Right kidney (tissue), 1 donor: ENCODE measurements at regions not wholly inside any gene's neighbourhood (a gene's known extent, or its start where the extent isn't known, plus 50 kb on each side); places are given as distances from the start of the nearest gene placed in this dataset.
"Not testable (repeated sequence)": the region's sequence is repeated elsewhere in the genome, so short reads cannot be mapped to it uniquely, and the experiment has no call there.

Experiments used
- DNase-seq: peaks from one replicate; pipeline ENCODE4 v3.0.0-alpha.2; 2016

DNA sequence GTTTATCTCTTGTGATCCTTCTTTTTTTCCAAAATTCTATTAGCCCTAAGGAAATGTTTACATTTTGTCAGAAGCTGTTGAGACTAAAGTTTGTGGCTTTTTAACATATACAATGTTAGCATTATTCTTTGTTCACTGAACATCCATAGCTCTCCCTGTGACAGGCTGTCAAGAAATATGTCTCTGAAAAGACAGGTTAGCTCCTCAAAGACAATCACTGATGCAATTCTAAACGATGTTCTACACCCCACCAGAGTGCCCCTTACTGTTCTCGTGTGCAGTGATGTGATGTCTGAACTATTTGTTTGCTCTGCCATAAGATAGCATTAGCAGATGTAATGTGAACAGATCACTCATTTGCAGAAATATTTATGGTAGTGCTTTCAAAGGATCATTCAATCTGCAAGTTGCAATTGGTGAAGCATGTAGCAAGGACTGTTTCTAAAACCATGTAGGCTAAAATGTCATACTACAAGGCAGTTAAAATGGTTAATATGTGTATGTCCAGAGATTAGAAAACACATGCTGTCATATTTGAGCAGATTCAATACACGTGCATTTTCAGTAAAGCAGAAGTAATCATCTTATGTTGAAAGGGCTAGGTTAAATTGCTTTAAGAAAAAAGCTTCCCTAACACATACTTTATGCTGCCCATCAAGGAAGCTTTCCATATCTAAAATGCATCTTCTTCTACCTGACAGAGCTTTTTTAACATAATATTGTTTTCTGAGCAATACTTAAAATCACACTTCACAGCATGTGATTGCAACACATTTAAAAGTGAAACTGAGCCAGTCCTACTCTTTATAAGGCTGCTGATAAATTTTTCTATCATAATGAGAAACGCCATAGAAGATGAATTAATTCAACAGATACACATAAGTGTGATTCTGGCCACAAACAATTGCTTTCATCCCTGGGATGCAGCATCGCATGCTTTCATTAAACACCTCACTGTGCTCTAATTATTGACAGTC, 285.7 kb upstream of the UBE2E3 start:
- no peak for DNase-seq

DNA sequence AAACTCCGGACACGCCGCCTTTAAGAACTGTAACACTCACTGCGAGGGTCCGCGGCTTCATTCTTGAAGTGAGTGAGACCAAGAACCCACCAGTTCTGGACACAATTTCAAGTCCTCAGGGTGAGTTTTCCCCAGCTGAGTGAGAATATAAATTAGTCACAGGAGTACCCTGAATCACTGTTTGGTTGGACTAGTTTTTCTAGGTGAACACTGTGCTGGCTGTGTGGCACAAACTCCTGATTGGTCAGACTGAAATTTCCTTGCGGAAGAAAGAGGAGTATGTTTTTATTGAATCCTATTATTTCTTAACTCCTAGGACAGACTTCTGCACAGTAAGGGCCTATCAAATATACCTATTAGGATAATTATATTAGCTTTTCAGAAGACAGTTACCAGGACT, 288.1 kb upstream of the UBE2E3 start:
- no peak for DNase-seq

DNA sequence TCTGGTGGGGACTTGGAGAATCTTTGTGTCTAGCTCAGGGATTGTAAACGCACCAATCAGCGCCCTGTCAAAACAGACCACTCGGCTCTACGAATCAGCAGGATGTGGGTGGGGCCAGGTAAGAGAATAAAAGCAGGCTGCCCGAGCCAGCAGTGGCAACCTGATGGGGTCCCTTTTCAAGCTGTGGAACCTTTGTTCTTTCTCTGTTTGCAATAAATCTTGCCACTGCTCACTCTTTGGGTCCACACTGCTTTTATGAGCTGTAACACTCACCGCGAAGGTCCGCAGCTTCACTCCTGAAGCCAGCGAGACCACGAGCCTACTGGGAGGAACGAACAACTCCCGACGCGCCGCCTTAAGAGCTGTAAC, 288.6 kb upstream of the UBE2E3 start:
- not testable (repeated sequence) for DNase-seq

DNA sequence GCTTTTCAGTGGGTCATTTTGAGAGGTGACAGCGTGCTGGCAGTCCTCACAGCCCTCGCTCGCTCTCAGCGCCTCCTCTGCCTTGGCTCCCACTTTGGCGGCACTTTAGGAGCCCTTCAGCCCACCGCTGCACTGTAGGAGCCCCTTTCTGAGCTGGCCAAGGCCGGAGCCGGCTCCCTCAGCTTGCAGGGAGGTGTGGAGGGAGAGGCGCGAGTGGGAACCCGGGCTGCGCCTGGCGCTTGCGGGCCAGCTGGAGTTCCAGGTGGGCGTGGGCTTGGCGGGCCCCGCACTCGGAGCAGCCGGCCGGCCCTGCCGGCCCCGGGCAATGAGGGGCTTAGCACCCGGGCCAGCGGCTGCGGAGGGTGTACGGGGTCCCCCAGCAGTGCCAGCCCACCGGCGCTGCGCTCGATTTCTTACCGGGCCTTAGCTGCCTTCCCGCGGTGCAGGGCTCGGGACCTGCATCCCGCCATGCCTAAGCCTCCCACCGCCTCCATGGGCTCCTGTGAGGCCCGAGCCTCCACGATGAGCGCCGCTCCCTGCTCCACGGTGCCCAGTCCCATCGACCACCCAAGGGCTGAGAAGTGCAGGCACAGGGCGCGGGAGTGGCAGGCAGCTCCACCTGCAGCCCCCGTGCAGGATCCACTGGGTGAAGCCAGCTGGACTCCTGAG, 289.1 kb upstream of the UBE2E3 start:
- DNase-seq = not testable (repeated sequence)

- DNase-seq = no peak
Measured at GRCh38 chr2:180690611-180691010, 289.8 kb upstream of the UBE2E3 start.

- DNase-seq = no peak
Measured at GRCh38 chr2:180682871-180683270, 297.5 kb upstream of the UBE2E3 start.

DNA sequence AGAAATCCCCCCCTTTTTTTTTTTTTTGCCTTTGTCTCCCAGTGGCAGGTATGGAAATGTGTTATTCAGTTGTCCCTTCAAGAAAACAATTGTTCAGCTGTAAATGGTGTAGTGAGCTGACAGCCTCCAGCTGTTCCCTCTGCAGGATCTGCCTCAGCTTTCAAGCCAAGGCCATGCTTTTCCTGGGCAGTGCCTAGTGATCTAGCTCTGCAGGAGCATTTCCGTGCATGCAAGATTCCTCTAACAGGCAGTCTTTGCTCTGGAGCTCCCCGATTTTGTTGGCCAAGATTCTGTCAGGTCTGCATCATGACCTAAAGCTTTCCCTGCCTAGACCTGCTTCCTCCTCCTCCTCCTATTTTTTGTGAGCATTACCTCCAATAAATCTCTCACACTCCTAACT, 300.7 kb upstream of the UBE2E3 start:
- DNase-seq = no peak

GRCh38 chr2:180678625-180678972, 301.8 kb upstream of the UBE2E3 start:
- no peak for DNase-seq

- DNase-seq = no peak
Measured at GRCh38 chr2:180677930-180678624, 302.3 kb upstream of the UBE2E3 start.

DNA sequence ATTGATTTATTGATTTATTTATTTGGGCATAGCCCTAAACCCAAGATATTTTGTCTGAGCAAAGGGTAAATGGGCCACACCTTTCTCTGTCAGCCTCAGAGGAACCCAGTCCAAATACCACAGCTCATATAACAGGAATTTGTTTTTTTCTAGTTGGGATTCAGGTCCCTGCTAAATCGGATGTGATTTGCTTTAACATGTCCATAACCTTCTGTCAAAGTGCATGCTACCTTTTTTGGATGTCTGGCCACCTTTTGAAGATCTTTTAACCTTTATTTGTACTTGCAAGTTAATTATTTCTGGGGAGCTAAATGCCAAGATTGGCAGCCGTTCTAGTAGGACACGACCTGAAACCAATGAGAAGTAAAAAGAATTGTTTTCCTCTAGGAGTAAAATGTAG, 303.2 kb upstream of the UBE2E3 start:
- DNase-seq = no peak

GRCh38 chr2:180676520-180677025, 303.8 kb upstream of the UBE2E3 start:
- no peak for DNase-seq

DNA sequence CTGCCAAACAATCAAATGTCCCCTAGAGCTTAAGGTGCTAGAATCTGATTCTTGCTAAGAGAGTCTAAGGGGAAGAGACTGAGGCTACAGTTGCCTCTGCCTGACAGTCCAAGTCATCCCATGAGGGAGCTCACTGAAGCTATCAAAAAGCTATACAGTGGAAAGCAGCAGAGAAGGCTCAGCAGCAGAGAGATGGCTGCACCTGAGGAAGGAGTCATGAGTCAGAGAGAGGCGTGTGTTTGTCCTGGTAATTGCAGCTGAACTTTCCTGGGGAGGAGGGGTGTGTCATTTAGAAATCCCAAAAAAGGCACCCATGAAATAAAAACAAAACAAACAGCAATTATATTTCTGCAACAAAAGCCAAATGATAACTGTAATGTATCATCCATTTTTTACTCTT, 305.2 kb upstream of the UBE2E3 start:
- DNase-seq = no peak

DNA sequence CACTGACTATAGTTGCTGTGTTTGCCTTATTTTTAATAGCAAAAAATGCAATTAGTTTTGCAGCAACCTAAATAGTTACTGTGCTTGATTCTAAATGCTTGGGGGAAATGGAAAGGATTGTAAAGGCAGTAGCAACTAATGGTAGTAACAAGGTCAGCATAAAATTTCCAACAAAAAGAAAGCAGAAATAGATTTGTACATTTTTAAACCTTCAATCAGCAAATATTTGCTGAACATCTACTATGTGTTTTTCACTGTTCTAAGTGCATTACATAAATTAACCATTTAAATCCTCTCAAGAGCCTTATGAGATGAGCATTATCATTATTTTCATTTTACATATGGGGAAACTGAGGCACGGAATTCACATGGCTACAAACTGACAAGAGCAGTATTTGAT, 308.0 kb upstream of the UBE2E3 start:
- DNase-seq = no peak

- no peak for DNase-seq
Measured at GRCh38 chr2:180670302-180671003, 310.0 kb upstream of the UBE2E3 start.

DNA sequence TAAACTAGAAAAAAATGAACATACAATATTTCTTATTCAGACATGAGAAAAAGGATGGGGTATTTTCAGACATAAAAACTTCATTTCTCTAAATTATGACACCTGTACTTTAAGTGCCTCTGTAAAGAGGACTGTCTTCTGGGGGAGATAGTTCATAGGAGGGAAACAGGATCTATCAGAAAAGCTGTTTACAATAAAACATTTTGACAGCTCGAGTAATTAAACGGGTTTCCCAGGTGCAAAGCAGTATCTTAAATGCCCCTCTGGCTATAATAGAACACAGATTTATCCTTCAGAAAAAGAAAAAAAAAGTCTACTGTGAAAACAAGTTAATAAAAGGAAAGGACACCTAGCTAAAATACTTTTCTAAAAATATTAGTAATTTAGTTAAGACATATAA, 311.4 kb upstream of the UBE2E3 start:
- DNase-seq = no peak

DNA sequence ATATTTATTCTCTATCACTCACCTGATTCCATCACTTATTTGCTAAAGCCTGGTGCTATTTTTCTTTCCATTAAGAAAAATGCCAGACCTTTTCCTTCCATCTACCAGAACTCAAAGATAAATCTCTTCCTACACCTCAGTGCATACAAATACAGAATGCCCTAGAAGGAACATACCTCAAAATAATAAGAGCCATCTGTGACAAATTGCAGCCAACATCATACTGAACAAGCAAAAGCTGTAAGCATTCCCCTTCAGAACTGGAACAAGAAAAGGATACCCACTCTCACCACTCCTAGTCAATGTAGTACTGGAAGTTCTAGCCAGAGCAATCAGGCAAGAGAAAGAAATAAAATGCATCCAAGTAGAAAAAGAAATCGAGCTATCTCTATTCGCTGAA, 315.9 kb upstream of the UBE2E3 start:
- DNase-seq = no peak

- no peak for DNase-seq
Measured at GRCh38 chr2:180662941-180663471, 317.4 kb upstream of the UBE2E3 start.

DNA sequence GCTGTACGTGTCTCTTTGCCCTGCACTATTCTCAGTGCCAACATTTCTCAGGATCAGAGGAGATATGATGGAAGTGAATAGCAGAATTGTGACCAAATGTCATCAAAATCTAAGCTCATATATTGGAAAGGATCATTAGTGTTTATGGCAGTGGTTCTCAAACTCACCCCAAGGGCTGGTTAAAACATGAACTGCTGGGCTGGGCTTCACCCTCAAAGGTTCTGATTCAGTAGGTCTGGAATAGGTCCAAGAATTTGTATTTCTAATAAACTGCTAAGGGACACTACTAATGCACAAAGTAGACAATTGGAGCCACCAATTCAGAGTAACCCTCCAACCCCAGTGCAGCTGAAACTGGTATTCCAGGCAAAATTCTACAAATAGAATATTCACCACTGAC, 317.9 kb upstream of the UBE2E3 start:
- no peak for DNase-seq

GRCh38 chr2:180661686-180662030, 318.7 kb upstream of the UBE2E3 start:
- no peak for DNase-seq

- no peak for DNase-seq
Measured at GRCh38 chr2:180660881-180661685, 319.3 kb upstream of the UBE2E3 start.

DNA sequence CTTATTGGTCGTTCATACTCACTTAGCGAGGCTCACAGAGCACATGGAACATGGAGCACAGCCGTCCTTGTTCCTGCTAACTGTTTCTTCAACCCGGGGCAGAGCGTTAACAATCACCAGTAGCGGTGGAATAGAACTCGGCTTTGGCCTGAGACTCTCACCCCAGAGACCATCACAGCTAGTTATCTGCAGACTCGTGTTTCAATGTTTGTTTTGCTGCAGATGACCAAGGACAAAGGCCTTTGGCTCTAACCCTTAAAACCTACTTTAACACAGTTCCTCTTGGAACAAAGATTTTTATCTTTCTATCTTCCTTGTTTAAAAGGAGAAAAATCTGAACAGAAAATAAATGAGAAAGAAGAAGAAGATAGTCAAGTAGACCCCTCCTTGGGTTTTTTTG, 320.2 kb upstream of the UBE2E3 start:
- DNase-seq = no peak
